ENCODE measurements at regions not wholly inside any gene's neighbourhood (a gene's known extent, or its start where the extent isn't known, plus 50 kb on each side); places are given as distances from the start of the nearest gene placed in this dataset.

DNA sequence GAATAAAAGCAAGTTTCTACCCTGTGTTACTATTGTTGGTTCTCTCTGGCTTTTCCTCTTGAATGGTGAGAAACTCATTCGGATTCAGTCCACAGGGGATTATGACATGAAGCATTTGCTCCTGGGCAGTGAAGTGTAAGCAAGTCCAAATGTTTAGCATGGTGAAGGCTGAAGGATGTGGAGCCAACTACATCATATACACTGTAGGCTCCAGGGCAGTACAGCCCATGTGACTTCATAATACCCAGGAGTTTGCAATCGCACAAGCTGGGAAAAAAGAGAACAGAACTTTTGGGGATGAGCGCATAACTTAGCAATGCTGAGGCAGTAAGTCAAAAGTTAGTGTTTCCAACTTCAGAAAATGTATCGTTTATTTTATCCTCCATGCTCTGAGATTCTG lies 695.7 kb upstream of the POU3F3 start:
- no peak for TF ChIP-seq JUND (IDR thresholded peaks at IDR 0.05; ENCODE audit: low read depth)
- DNase-seq (ENCODE audit: low read depth in 1 of 2, low spot score in 1 of 2), result no peak
- in situ Hi-C loops (cut with HindIII; ENCODE audit: low pct_unique_long_range_greater_than_20kb, low sequenced_read_pairs), result no loop called here

DNA sequence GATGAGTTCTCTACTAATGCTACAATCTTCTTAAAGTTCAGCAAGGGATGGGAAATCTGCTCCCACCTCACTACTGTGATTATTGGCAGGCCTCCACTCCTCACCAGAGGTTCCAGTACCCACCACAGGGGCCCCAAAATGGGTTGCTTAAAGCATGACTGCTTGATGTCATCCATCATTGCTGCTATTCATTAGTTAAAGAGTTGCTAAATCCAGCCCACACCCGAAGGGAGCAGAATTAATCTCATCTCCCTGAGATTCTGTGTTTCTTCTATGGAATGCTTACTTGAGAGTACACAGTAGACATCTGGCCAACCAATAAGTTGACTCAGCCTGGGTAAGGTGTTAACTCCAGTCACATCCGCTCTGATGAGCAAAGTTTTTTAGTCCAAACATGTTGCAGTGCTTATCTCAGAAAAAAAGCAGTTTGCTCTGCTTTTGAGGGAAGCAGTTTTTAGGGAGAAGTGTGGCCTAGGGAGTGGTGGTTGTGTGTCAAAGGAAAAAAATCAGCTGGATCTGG lies 690.2 kb upstream of the POU3F3 start:
- no peak for DNase-seq (ENCODE audit: low read depth in 1 of 2, low spot score in 1 of 2)
- in situ Hi-C loops (cut with HindIII; ENCODE audit: low pct_unique_long_range_greater_than_20kb, low sequenced_read_pairs), result no loop called here
- TF ChIP-seq JUND (IDR thresholded peaks at IDR 0.05; ENCODE audit: low read depth), result no peak

DNA sequence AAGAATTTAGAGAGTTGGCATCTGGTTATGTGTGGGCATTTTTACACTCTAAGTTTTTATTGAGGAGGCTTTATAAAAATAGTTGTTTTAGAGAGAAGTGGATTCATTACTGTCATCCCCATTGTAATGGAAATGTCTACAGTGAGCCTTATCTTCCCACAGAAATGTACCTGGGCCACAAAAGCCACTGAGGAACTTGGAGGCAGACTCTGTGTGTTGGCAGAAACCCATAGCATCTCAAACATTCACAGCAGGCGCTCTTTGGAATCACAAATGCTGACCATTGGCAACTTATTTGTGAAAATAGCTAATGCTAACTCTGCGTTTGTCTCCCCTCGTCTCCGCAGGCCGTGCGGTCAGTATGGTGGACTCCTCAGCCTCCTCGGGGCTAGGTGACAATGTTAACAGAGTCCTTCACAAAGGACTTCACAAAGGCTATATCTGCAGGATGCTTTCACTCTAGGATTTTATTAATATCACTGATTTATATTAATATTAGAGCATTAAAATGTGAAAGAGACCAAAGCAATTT lies 689.1 kb upstream of the POU3F3 start:
- no peak for DNase-seq (ENCODE audit: low read depth in 1 of 2, low spot score in 1 of 2)
- TF ChIP-seq JUND (IDR thresholded peaks at IDR 0.05; ENCODE audit: low read depth), result no peak
- in situ Hi-C loops (cut with HindIII; ENCODE audit: low pct_unique_long_range_greater_than_20kb, low sequenced_read_pairs), result no loop called here

DNA sequence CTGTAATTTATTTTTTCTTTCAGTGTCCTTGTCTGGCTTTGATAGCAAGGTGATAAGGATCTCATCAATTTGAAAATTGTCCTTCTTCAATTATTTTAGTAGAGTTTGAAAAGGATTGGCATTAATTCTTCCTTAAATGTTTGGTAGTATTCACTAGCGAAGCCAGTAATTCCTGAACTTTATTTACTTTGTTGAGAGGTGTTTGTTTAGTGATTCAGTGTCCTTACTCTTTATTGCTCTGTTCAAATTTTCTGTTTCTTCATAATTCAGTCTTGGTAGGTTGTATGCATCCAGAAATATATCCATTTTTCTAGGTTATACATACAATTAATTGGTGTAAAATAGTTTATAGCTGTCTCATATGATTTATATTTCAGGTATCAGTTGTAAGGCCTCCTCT lies 676.7 kb upstream of the POU3F3 start:
- TF ChIP-seq JUND (IDR thresholded peaks at IDR 0.05; ENCODE audit: low read depth), result peak; percentile 41; the same call in 1 of the 2 replicates
- in situ Hi-C loops (cut with HindIII; ENCODE audit: low pct_unique_long_range_greater_than_20kb, low sequenced_read_pairs), result no loop called here
- peak in 1 of 2 experiments; percentile 47 for DNase-seq (ENCODE audit: low read depth in 1 of 2, low spot score in 1 of 2)

DNA sequence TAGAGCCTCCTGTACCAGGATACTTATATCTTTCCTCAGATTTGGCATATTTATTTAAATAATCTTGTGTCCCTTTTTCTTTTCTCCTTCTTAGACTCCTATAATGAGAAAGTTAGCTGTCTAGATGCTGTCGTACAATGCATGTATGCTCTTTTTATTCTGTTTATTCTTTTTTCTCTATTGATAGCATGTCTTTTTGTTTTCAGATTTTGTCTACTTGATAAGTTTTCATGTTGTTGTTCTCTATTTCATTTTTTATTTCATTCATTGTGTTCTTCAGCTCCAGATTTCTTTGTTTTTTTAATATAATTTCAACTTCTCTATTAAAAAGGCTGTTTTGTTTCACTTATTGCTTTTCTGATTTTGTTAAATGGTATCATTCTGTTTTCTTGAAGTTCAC lies 674.3 kb upstream of the POU3F3 start:
- in situ Hi-C loops (cut with HindIII; ENCODE audit: low pct_unique_long_range_greater_than_20kb, low sequenced_read_pairs), result no loop called here

DNA sequence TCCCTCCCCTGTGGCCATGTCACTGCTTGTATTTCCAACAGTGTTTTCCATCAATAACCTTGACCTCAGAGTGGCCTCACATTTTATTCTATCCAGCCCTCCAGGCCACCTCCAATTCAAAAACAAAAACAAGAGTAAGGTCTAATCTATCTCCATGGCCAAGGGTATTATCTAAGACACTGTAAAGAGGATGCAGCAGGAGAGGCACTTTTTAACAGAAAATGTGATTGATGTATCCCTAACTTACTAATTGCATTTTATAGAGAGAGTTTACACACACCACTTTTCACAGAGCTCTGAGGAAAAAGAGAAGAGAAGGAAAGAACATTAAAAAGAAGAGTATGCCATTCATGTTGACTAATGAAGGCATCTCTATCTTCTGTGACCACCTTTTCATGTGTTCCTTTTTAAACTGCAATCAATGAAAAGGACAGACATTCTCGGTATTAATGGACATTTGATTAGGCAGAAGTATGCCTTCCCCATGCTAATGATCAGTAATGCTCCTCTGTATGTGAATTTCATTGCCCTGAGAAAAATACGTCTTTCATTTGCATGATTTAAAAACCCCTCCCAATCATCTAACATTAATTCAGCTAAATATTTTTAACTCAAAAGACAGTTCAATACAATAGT lies 653.3 kb upstream of the POU3F3 start:
- no peak for DNase-seq (ENCODE audit: low read depth in 1 of 2, low spot score in 1 of 2)
- in situ Hi-C loops (cut with HindIII; ENCODE audit: low pct_unique_long_range_greater_than_20kb, low sequenced_read_pairs), result no loop called here
- TF ChIP-seq JUND (IDR thresholded peaks at IDR 0.05; ENCODE audit: low read depth), result no peak

More for the DNA sequence above, 674.3 kb upstream of the POU3F3 start:
- DNase-seq (ENCODE audit: low read depth in 1 of 2, low spot score in 1 of 2), result no peak
- no peak for TF ChIP-seq JUND (IDR thresholded peaks at IDR 0.05; ENCODE audit: low read depth)

DNA sequence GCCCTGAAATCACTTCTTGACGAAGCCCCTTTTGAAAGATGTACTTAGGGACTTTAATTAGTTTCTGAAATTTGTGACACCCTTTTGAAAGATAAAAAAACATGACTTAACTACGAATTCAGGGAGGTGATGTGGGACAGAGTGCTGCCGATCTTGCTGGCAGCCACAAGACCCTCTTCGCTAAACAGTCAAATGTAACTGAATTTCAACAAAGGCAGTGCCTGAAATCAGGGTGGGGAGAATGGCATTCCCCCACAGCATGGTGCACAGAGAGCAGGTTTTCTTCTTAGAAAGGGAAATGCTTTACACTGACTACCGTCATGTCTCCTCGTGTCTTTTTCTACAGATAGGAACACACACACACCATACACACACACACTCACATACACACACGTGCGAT lies 640.2 kb upstream of the POU3F3 start:
- in situ Hi-C loops (cut with HindIII; ENCODE audit: low pct_unique_long_range_greater_than_20kb, low sequenced_read_pairs), result no loop called here
- no peak for TF ChIP-seq JUND (IDR thresholded peaks at IDR 0.05; ENCODE audit: low read depth)
- no peak for DNase-seq (ENCODE audit: low read depth in 1 of 2, low spot score in 1 of 2)

DNA sequence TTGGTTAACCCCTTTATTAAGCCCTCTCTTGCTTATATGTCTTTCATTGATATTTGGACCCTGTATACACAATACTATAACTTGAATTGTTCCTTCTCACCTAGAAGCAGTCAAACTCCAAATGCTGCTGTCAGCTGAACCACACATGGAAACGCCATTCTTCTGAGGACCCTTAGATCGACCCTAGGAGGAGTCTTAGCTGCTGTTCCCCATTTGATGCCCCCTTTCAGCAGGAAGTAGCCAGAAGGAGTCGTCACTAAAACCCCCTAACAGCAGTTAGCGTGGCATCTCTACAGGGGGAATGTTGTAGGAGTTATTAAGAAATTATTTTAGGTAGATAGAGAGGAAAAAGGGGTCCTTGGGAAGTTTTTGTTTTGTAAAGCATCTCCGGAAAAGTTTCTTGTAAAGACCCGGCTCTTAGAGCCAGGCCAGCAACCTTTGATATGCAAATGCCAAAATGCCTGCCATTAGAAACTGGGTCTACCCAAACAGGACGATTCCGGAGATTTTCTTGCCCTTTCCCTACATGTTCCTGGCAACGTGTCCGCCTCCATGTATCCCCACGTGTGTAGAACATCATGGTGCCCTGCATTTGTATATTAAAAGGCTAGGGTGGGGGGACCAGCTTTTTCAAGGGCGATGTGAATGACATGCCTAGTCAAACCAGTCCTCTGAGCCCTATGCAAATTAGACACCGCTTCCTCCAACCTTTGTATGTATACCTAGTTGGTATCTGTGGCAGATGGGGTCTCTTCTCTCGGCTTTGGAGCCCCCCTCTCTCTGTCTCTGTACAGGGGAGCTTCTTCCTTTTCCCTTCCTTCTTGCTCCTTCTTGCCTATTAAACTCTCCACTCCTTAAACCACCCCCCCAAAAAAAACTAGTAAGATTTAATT lies 638.4 kb upstream of the POU3F3 start:
- no peak for TF ChIP-seq JUND (IDR thresholded peaks at IDR 0.05; ENCODE audit: low read depth)
- in situ Hi-C loops (cut with HindIII; ENCODE audit: low pct_unique_long_range_greater_than_20kb, low sequenced_read_pairs), result no loop called here

DNA sequence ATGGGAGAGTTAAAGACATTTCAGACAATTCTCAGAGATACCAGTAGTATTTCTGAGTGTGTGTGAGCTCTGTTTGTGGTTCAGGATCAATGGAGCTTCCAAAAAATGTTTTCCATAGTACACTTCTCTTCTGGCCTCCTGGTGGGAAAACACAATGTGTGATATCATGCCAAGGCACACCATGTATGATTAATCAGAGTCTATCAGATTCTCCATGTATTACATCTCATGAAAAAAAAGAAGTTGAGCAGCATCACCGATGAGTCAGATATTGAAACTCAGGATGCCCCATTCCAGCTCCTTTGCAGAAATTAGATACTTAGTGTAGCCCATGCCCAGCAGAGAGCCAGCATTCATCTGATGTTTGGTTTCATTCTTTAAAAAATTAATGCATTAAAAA lies 620.3 kb upstream of the POU3F3 start:
- TF ChIP-seq JUND (IDR thresholded peaks at IDR 0.05; ENCODE audit: low read depth), result no peak
- no peak for DNase-seq (ENCODE audit: low read depth in 1 of 2, low spot score in 1 of 2)
- in situ Hi-C loops (cut with HindIII; ENCODE audit: low pct_unique_long_range_greater_than_20kb, low sequenced_read_pairs), result no loop called here

More for the DNA sequence above, 638.4 kb upstream of the POU3F3 start:
- DNase-seq (ENCODE audit: low read depth in 1 of 2, low spot score in 1 of 2), result no peak

DNA sequence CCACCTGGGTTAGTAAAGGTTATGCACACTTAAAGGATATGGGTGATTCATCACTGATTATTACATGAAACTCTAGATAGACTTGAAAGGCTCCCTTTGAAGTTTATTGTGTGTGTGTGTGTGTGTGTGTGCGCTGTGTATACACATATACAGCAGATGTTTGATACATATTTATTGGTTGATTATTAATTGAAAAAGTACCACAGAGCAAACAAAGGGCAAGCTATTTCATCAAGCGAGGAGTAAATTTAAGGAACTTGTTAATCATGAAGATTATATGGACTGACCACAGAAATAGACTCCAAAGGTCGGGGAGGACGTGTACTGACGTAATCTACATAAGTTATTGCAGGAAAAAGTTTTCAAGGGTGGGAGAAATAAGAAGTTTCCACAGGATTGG lies 617.4 kb upstream of the POU3F3 start:
- in situ Hi-C loops (cut with HindIII; ENCODE audit: low pct_unique_long_range_greater_than_20kb, low sequenced_read_pairs), result no loop called here
- no peak for TF ChIP-seq JUND (IDR thresholded peaks at IDR 0.05; ENCODE audit: low read depth)
- no peak for DNase-seq (ENCODE audit: low read depth in 1 of 2, low spot score in 1 of 2)

DNA sequence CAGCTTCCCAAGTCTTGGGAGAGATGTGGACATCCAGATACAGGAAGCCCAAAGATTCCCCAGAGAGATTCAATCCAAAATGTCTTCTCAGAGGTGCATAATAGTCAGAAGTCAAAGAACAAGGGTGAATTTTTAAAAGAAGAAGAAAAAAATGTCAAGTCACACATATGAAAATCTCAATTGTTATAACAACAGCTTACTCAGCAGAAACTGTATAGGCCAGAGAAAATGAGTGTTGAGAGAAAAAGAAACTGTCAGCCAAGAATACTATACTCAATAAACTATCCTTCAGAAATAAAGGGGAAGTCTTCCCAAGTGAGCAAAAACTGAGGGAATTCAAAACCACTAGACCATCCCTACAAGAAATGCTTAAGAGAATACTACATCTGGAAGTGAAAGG lies 612.9 kb upstream of the POU3F3 start:
- TF ChIP-seq JUND (IDR thresholded peaks at IDR 0.05; ENCODE audit: low read depth), result no peak
- in situ Hi-C loops (cut with HindIII; ENCODE audit: low pct_unique_long_range_greater_than_20kb, low sequenced_read_pairs), result no loop called here
- no peak for DNase-seq (ENCODE audit: low read depth in 1 of 2, low spot score in 1 of 2)

DNA sequence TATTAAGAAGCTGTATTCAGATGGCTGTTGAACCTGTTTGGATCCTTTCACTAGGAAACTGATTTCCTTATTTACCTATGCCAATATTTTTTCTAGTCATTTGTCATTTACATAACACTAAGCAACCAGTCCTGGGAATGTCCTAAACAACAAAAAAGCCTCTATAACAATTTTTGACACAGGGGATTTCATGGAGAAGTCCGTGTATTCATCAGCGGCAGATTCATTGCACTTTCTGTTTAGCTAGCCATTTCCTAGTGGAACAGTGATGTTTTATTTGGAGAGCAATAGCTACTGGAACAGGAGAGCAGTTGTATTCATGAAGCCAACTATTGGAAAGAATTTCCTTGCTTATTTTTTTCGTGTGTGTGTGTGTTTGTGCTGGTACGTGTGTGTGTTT lies 604.3 kb upstream of the POU3F3 start:
- peak in 1 of 2 experiments; percentile 13 for DNase-seq (ENCODE audit: low read depth in 1 of 2, low spot score in 1 of 2)
- in situ Hi-C loops (cut with HindIII; ENCODE audit: low pct_unique_long_range_greater_than_20kb, low sequenced_read_pairs), result no loop called here
- no peak for TF ChIP-seq JUND (IDR thresholded peaks at IDR 0.05; ENCODE audit: low read depth)

DNA sequence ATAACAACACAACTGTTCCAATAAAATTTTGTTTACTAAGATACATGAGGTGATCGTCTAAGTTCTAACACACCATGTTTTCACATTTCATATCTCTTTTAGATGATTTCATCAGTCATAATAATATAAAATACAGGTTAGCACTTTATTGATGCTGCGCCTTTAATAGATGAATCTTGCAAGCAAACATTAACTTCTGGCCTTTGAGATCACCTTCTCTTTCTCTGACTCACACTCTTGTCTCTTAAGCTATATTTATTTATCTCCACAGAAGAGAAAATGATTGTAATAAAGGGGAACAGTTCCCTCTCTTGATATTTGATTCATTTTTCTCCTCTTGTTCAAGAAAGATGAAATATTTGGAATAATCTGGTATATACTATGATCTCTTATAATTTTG lies 603.3 kb upstream of the POU3F3 start:
- DNase-seq (ENCODE audit: low read depth in 1 of 2, low spot score in 1 of 2), result no peak
- in situ Hi-C loops (cut with HindIII; ENCODE audit: low pct_unique_long_range_greater_than_20kb, low sequenced_read_pairs), result no loop called here
- TF ChIP-seq JUND (IDR thresholded peaks at IDR 0.05; ENCODE audit: low read depth), result no peak
